IPS DF 6.9 (cell line): ENCODE measurements at regions not wholly inside any gene's neighbourhood (a gene's known extent, or its start where the extent isn't known, plus 50 kb on each side); places are given as distances from the start of the nearest gene placed in this dataset.

Experiments used
- DNase-seq: peaks from one replicate; pipeline ENCODE4 v3.0.0-alpha.2; 2013; ENCODE audit warnings: low read depth, low spot score
- H3K27ac ChIP-seq: one replicate; pipeline ENCODE4 v1.5.1; 2013; ENCODE audit warnings: low read length, control low read depth
- H3K27me3 ChIP-seq: 2 replicates; pipeline ENCODE4 v1.6.1; 2013; ENCODE audit warnings: mild to moderate bottlenecking, low read length; ENCODE audit not compliant: control insufficient read depth, insufficient read depth
- H3K36me3 ChIP-seq: 2 replicates; pipeline ENCODE4 v1.6.1; 2013; ENCODE audit warnings: low read length; ENCODE audit not compliant: control insufficient read depth, insufficient read depth
- H3K4me1 ChIP-seq: 2 replicates; pipeline ENCODE4 v1.6.1; 2013; ENCODE audit warnings: low read length; ENCODE audit not compliant: control insufficient read depth, insufficient read depth
- H3K4me3 ChIP-seq: 2 replicates; pipeline ENCODE4 v1.5.1; 2013; ENCODE audit warnings: mild to moderate bottlenecking, low read length
- H3K9me3 ChIP-seq: 2 replicates; pipeline ENCODE4 v1.6.1; 2013; ENCODE audit warnings: low read length, inconsistent platforms; ENCODE audit not compliant: control insufficient read depth, insufficient read depth
- WGBS: extraction: QIAGEN DNeasy Blood & Tissue Kit; methylation state at CpG from one replicate; pipeline ENCODE4 v1.1.7; 2013; ENCODE audit warnings: mixed read lengths, missing lambda C conversion rate; ENCODE audit not compliant: insufficient read length, insufficient coverage; 5-methylcytosine and 5-hydroxymethylcytosine counted together

GRCh38 chr10:44564361-44564760, 179.5 kb upstream of the CXCL12 start:
- no peaks in the 10 kb centered on the region for H3K36me3 ChIP-seq
- no peak overlapping the region for H3K27ac ChIP-seq
- no peak for DNase-seq
- H3K4me1 ChIP-seq = no peaks in the 10 kb centered on the region
- H3K27me3 ChIP-seq = no peaks in the 10 kb centered on the region
- no peaks in the 10 kb centered on the region for H3K9me3 ChIP-seq
- no peak overlapping the region for H3K4me3 ChIP-seq
- no CpG with 5 or more reads among the region's 1 CpG for WGBS

GRCh38 chr10:44564790-44565189, 179.9 kb upstream of the CXCL12 start:
- H3K27ac ChIP-seq = no peak overlapping the region
- WGBS = no CpG with 5 or more reads among the region's 3 CpGs
- H3K4me1 ChIP-seq = no peaks in the 10 kb centered on the region
- H3K27me3 ChIP-seq = no peaks in the 10 kb centered on the region
- DNase-seq = no peak
- H3K36me3 ChIP-seq = no peaks in the 10 kb centered on the region
- no peak overlapping the region for H3K4me3 ChIP-seq
- no peaks in the 10 kb centered on the region for H3K9me3 ChIP-seq

GRCh38 chr10:44566786-44567185, 181.9 kb upstream of the CXCL12 start:
- Histone ChIP-seq H3K27ac (no peak overlapping the region), H3K4me3 (no peak overlapping the region), H3K9me3 (no peaks in the 10 kb centered on the region), H3K4me1 (no peaks in the 10 kb centered on the region), H3K36me3 (no peaks in the 10 kb centered on the region), H3K27me3 (no peaks in the 10 kb centered on the region)
- no CpG with 5 or more reads among the region's 1 CpG for WGBS
- DNase-seq = no peak

GRCh38 chr10:44567471-44567870, 182.6 kb upstream of the CXCL12 start:
- no peaks in the 10 kb centered on the region for H3K4me1 ChIP-seq
- no peaks in the 10 kb centered on the region for H3K9me3 ChIP-seq
- DNase-seq = no peak
- no peaks in the 10 kb centered on the region for H3K36me3 ChIP-seq
- no peaks in the 10 kb centered on the region for H3K27me3 ChIP-seq
- H3K27ac ChIP-seq = no peak overlapping the region
- no peak overlapping the region for H3K4me3 ChIP-seq
- WGBS = no CpG with 5 or more reads among the region's 1 CpG

DNA sequence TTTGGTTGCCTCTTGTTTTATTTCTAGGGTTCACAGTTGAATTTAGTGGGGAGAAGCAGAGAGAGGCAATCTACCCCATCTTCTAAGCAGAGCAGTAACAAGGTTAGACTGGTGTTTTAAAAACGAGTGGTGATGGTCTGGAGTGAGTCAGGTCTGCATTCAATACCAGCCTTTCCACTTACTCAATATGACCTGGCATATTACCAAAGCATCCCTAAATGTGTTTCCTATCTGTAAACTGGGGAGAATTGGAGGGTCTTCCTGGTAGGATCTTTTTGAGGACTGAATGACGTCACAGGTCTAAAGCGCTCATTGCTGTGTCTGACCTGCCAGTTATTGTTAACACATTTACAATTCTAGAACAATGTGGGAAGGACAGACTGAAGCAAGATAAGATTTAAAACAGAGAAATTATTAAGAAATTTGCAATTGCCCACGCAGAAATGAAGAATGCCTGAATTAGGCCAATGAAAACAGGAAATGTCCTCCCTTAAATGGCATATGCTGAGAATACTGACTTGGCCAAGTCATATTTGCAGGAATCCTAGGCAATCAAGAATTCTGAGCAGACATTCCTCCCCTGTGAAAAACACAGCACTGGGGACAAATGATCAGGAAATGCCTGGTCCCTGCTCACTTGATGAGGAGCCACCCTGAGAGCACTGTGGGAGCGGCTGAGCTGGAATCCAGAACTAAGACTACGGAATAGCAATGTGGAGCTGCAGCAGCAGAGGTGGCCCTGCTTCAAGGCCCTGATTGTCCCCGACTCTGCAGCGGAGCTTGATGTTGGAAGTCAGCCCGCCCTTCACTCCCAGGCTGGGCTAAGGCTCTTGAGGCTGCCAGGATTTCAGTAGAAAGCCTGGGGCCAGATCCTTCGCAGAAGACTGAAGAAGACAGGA, 184.5 kb upstream of the CXCL12 start:
- no peaks in the 10 kb centered on the region for H3K4me1 ChIP-seq
- no peaks in the 10 kb centered on the region for H3K27me3 ChIP-seq
- no peaks in the 10 kb centered on the region for H3K9me3 ChIP-seq
- no peak overlapping the region for H3K27ac ChIP-seq
- no peak overlapping the region for H3K4me3 ChIP-seq
- WGBS = no CpG with 5 or more reads among the region's 10 CpGs
- no peaks in the 10 kb centered on the region for H3K36me3 ChIP-seq
- DNase-seq = no peak

DNA sequence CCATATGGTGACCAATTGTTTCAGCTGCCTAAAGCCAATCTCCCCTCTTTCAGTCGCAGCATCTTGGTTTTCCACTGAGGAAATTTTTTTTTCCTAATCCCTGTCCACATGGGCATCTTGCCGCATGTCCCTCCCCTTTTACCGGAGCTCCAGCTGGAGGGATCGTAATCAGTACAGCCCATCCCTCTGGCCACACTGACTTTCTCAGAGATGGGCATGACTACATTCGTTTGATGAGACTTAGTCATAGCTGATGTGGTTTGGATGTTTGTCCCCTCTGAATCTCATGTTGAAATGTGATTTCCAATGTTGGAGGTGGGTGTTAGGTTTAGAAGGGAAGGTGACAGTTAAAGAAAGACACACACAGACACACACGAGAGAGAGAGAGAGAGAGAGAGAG, 186.8 kb upstream of the CXCL12 start:
- Histone ChIP-seq H3K27me3 (no peaks in the 10 kb centered on the region), H3K36me3 (no peaks in the 10 kb centered on the region), H3K9me3 (no peaks in the 10 kb centered on the region), H3K4me3 (no peak overlapping the region), H3K4me1 (no peaks in the 10 kb centered on the region), H3K27ac (no peak overlapping the region)
- DNase-seq = no peak
- no CpG with 5 or more reads among the region's 6 CpGs for WGBS

DNA sequence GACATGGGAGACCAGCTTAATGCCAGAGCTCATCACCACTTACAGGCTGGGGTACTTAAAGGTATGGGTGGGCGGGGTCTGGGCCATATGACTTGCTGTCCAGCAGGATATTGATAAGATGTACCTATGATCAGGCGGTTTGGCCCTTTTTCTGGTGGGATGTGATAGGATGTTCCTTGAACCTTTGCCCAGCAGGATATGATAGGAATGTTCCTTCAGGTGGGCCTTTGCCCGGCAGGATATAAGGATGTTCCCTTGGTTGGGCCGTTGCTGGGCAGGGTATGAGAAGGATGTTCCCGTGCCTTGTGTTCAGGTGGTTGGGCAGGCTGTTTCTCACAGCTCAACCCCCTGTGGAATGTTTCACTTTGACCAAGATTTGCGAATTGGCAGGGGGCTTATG, 187.2 kb upstream of the CXCL12 start:
- DNase-seq = no peak
- no peaks in the 10 kb centered on the region for H3K27me3 ChIP-seq
- WGBS = no CpG with 5 or more reads among the region's 6 CpGs

DNA sequence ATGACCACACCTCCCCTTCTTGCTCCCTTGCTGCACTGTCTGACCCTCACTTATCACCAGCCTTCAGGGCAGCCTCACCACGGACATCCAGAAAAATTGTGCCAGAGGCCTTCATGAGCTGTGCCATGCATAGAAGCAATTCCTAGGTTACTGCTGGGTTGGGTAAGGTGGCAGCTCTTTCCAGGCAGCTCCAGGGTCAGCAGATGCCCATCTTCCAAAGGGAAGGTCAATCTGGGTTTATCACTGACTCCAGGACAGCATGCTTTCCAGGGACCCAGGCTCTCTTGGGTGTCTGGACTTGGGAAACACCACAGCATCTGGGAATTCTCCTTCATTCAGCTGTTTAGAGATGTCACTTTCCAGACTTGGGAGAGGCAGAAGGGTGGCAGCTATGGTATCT, 188.9 kb upstream of the CXCL12 start:
- Histone ChIP-seq H3K4me1 (no peaks in the 10 kb centered on the region), H3K4me3 (no peak overlapping the region), H3K27me3 (no peaks in the 10 kb centered on the region), H3K27ac (no peak overlapping the region), H3K36me3 (no peaks in the 10 kb centered on the region), H3K9me3 (no peaks in the 10 kb centered on the region)
- no peak for DNase-seq
- no CpG with 5 or more reads among the region's 1 CpG for WGBS

More for the DNA sequence above, 187.2 kb upstream of the CXCL12 start:
- Histone ChIP-seq H3K27ac (no peak overlapping the region), H3K9me3 (no peaks in the 10 kb centered on the region), H3K4me1 (no peaks in the 10 kb centered on the region), H3K36me3 (no peaks in the 10 kb centered on the region), H3K4me3 (no peak overlapping the region)

DNA sequence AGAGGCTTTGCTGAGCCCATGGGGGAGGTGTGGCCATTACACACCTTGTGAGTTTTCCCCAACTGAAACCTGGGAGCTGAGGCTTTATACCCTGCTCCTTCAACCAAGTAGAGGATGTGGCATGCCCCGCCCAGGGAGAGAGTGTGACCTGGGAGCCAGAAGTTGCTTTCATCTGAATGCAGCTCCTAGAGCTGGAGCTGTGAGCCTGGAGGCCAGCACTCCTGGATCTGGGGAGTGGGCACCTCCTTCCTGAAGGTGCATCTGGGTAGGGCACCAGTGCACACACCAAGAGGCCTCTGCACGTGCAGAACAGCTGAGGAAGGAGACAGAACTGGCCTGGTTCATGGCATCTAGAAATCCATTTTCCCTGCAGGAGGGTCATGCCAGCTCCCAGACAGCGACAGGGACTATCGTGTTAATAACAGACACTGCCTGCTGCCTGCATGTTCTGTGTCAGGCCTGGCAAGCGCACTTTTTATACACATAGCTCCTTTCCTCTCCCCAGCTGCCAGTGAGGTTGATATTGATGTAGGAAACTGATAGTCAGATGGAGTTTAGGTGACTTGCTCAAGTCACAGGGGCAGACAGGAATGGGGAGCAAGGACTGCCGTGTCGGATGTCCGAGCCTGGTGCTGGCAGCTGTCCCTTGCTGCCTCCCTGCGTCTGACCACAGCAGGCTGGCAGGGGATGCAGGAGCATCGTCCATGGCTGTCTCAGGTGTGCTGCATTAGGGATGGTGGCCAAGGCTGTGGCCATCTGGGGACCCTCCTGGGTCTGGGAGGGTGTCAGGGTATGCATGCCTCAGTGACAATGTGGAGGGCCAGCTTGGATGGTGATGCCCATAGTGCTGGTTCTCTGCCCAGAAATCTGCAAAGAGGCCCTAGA, 189.9 kb upstream of the CXCL12 start:
- Histone ChIP-seq H3K4me3 (no peak overlapping the region), H3K4me1 (no peaks in the 10 kb centered on the region), H3K27me3 (no peaks in the 10 kb centered on the region), H3K36me3 (no peaks in the 10 kb centered on the region), H3K9me3 (no peaks in the 10 kb centered on the region), H3K27ac (no peak overlapping the region)
- WGBS = no CpG with 5 or more reads among the region's 10 CpGs
- DNase-seq = no peak

GRCh38 chr10:44575601-44576380, 190.9 kb upstream of the CXCL12 start:
- H3K9me3 ChIP-seq = no peaks in the 10 kb centered on the region
- WGBS = no CpG with 5 or more reads among the region's 18 CpGs
- no peaks in the 10 kb centered on the region for H3K4me1 ChIP-seq
- H3K36me3 ChIP-seq = no peaks in the 10 kb centered on the region
- H3K27ac ChIP-seq = no peak overlapping the region
- H3K27me3 ChIP-seq = no peaks in the 10 kb centered on the region
- no peak for DNase-seq
- H3K4me3 ChIP-seq = no peak overlapping the region
